ENCODE measurements at regions not wholly inside any gene's neighbourhood (a gene's known extent, or its start where the extent isn't known, plus 50 kb on each side); places are given as distances from the start of the nearest gene placed in this dataset.

- TF ChIP-seq POLR2AphosphoS5 (IDR thresholded peaks at IDR 0.05; ENCODE audit: low read depth, low read length), result no peak
- TF ChIP-seq ZNF263 (CRISPR knock-in tag; IDR thresholded peaks at IDR 0.05), result no peak
- no peak for TF ChIP-seq EZH2 (conservative IDR thresholded peaks at IDR 0.05; ENCODE audit: low read depth, low read length)
- TF ChIP-seq MTF1 (CRISPR knock-in tag; IDR thresholded peaks at IDR 0.05), result no peak
- TF ChIP-seq REPIN1 (CRISPR knock-in tag; IDR thresholded peaks at IDR 0.05; ENCODE audit: borderline replicate concordance, low read depth), result no peak
- no peak for TF ChIP-seq MIXL1 (CRISPR knock-in tag; IDR thresholded peaks at IDR 0.05)
- TF ChIP-seq ZNF563 (CRISPR knock-in tag; IDR thresholded peaks at IDR 0.05), result no peak
- no peak for TF ChIP-seq FOXA3 (CRISPR knock-in tag; IDR thresholded peaks at IDR 0.05)
- no peak for TF ChIP-seq SKIL (CRISPR knock-in tag; IDR thresholded peaks at IDR 0.05; ENCODE audit: borderline replicate concordance)
- no peak for TF ChIP-seq NFIC (IDR thresholded peaks at IDR 0.05; ENCODE audit: low read length)
- TF ChIP-seq ZNF543 (CRISPR knock-in tag; IDR thresholded peaks at IDR 0.05), result no peak
- no peak for TF ChIP-seq CTCF (CRISPR knock-in tag; IDR thresholded peaks at IDR 0.05)
Measured at GRCh38 chr2:216786676-216787075, 73.2 kb downstream of the TNP1 start.

Data from HepG2 (cell line).